Testis (tissue), 2 donors: ENCODE measurements at regions not wholly inside any gene's neighbourhood (a gene's known extent, or its start where the extent isn't known, plus 50 kb on each side); places are given as distances from the start of the nearest gene placed in this dataset.

Experiments
- CTCF ChIP-seq, 3 experiments: fragments of 450-650 bp in 2 of 3; fragments of 200-600 bp in 1 of 3; sonication (generic) in 1 of 3; IDR thresholded peaks; one replicate each; pipeline ENCODE4 v1.5.1; 2016 to 2019; ENCODE audit warnings: antibody characterized with exemption in 3 of 3, mild to moderate bottlenecking in 2 of 3, moderate library complexity in 1 of 3
- POLR2A ChIP-seq: fragments of 450-650 bp; IDR thresholded peaks from one replicate; pipeline ENCODE4 v1.6.1; 2017; ENCODE audit warnings: antibody characterized with exemption, mild to moderate bottlenecking, moderate library complexity

GRCh38 chr11:38582756-38583155, 1984.7 kb upstream of the RAG2 start:
- TF ChIP-seq CTCF (IDR thresholded peaks at IDR 0.05) (no peak), POLR2A (no peak)
